Uterus (tissue), 3 donors: ENCODE measurements at regions not wholly inside any gene's neighbourhood (a gene's known extent, or its start where the extent isn't known, plus 50 kb on each side); places are given as distances from the start of the nearest gene placed in this dataset.

ENCODE experiments used
- DNase-seq, 2 donors: peaks; one replicate each; pipeline ENCODE4 v3.0.0-alpha.2; 2019 to 2020
- H3K27ac ChIP-seq, 2 donors: fragments of 200-600 bp; sonication (generic); 1 replicate in 1 of 2; 2 replicates in 1 of 2; pipeline ENCODE4 v1.5.1; 2016 to 2018
- H3K27me3 ChIP-seq, 2 donors: fragments of 200-600 bp; sonication (generic); one replicate each; pipeline ENCODE4 v1.5.1; 2018 to 2019; ENCODE audit warnings: control low read depth in 1 of 2
- H3K36me3 ChIP-seq, 2 donors: fragments of 200-600 bp; sonication (generic); one replicate each; pipeline ENCODE4 v1.5.1; 2019; ENCODE audit warnings: control low read depth in 1 of 2
- H3K4me1 ChIP-seq, 2 donors: fragments of 200-600 bp; sonication (generic); one replicate each; pipeline ENCODE4 v1.5.1; 2018 to 2019; ENCODE audit warnings: control low read depth in 1 of 2
- H3K4me3 ChIP-seq, 2 donors: fragments of 200-600 bp; sonication (generic); 1 replicate in 1 of 2; 2 replicates in 1 of 2; pipeline ENCODE4 v1.5.1; 2018 to 2019; ENCODE audit warnings: mild to moderate bottlenecking in 1 of 2
- H3K9me3 ChIP-seq, 2 donors: fragments of 200-600 bp; sonication (generic); one replicate each; pipeline ENCODE4 v1.5.1; 2019; ENCODE audit warnings: control low read depth in 1 of 2
- CTCF ChIP-seq, 4 experiments: fragments of 200-600 bp in 2 of 4; fragments of 450-650 bp in 2 of 4; sonication (generic) in 2 of 4; IDR thresholded peaks; one replicate each; pipeline ENCODE4 v1.5.1; 2016 to 2019; ENCODE audit warnings: antibody characterized with exemption in 4 of 4, mild to moderate bottlenecking in 2 of 4, moderate library complexity in 1 of 4
- POLR2A ChIP-seq, 2 donors: fragments of 450-650 bp; IDR thresholded peaks; one replicate each; pipeline ENCODE4 v1.6.1; 2016; ENCODE audit warnings: antibody characterized with exemption in 2 of 2, mild to moderate bottlenecking in 1 of 2, moderate library complexity in 1 of 2
- intact Hi-C: fragments of 100-400 bp; cut with DNase I; formaldehyde crosslinking; loops from one replicate; pipeline ENCODE4 v1.15.1; 2023; ENCODE audit warnings: low total_unique reads
- donor health status: DM: yes; HTN: yes; CAD: no.

DNA sequence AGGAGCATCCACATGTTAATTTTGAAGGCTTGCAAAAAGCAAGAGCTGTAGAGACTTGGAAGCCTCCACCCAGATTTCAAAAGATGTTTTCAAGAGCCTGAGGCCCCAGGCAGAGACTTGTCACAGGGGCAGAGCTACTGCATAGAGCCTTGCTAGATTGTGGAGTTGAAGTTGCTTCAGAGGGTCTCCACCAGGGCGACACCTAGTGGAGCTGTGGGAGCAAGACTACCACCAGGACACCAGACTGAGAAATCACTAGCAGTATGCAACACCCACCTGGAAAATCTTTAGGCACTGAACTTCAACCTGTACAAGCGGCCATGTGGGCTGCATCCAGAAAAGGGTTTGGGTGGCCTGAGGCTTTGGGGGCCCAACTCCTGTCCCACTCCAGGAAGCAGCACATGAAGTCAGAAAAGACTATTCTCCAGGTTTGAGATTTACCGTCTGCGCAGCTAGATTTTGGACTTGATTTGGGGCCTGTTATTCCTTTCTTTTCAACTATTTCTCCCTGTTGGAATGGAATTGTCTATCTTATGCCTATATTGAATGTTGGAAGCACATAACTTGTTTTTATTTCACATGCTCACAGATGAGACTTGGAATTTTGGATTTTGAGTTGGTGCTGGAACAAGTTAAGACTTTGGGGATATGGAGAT, 508.6 kb downstream of the FLRT2 start:
- Histone ChIP-seq H3K4me3 (no peak overlapping the region), H3K4me1 (no peaks in the 10 kb centered on the region), H3K27me3 (no peaks in the 10 kb centered on the region), H3K36me3 (no peaks in the 10 kb centered on the region), H3K27ac (no peak overlapping the region), H3K9me3 (no peaks in the 10 kb centered on the region)
- peak in 2 of 4 experiments; percentile 7 to 8 for TF ChIP-seq CTCF (IDR thresholded peaks at IDR 0.05)
- no peak for TF ChIP-seq POLR2A (IDR thresholded peaks at IDR 0.05)
- DNase-seq: no peak
- intact Hi-C loops: no loop called here

- H3K27ac ChIP-seq: no peak overlapping the region
- intact Hi-C loops: no loop called here
- no peaks in the 10 kb centered on the region for H3K4me1 ChIP-seq
- no peak overlapping the region for H3K4me3 ChIP-seq
- DNase-seq: no peak
- no peaks in the 10 kb centered on the region for H3K9me3 ChIP-seq
- no peaks in the 10 kb centered on the region for H3K36me3 ChIP-seq
- TF ChIP-seq POLR2A (IDR thresholded peaks at IDR 0.05) (no peak), CTCF (IDR thresholded peaks at IDR 0.05) (no peak)
- no peaks in the 10 kb centered on the region for H3K27me3 ChIP-seq
These were observed 505.9 kb downstream of the FLRT2 start for GRCh38 chr14:86035882-86036281.

DNA sequence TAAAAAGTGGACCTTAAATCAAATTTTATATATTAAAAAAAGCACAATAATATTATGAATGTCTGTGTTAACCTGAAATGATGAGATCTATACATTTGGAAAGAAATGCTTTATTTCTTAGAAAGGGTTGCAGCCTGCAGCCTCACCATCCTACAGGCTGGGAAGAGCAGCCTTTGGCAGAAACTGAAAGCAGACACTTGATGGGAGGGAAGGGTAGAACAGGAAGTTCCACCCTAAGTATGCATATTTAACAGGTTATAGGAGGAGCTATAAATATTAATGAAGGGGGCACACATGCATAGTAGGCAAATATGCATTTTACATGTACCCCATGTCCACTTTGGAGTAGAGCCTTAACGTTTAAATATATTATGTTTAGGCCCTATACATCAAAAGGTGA, 498.0 kb downstream of the FLRT2 start:
- Histone ChIP-seq H3K4me1 (no peaks in the 10 kb centered on the region), H3K27me3 (no peaks in the 10 kb centered on the region), H3K27ac (no peak overlapping the region), H3K36me3 (no peaks in the 10 kb centered on the region), H3K4me3 (no peak overlapping the region), H3K9me3 (no peaks in the 10 kb centered on the region)
- no peak for DNase-seq
- intact Hi-C loops: no loop called here
- no peak for TF ChIP-seq CTCF (IDR thresholded peaks at IDR 0.05)
- TF ChIP-seq POLR2A (IDR thresholded peaks at IDR 0.05): no peak

DNA sequence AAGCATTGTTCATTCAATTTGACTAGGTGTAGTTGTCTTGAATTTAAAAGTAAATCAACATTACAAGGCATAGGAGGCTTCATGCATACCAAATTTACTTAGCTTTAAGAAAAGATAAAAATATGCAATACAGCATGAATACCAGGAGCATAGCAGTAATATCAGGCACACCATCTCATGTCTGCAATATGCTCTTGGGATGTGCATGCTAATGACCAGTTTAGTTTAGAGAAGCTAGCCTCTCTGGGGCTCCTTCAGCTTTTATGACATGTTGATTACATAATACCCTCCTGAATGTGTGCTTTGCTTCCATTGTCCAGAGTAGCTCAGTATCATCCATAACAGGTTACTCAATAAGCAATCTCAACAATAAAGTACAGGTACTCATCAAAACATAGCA, 497.2 kb downstream of the FLRT2 start:
- intact Hi-C loops: no loop called here

More for the DNA sequence above, 497.2 kb downstream of the FLRT2 start:
- H3K4me3 ChIP-seq: no peak overlapping the region
- H3K27me3 ChIP-seq: no peaks in the 10 kb centered on the region
- H3K27ac ChIP-seq: no peak overlapping the region
- TF ChIP-seq POLR2A (IDR thresholded peaks at IDR 0.05) (no peak), CTCF (IDR thresholded peaks at IDR 0.05) (no peak)
- no peak for DNase-seq
- H3K9me3 ChIP-seq: no peaks in the 10 kb centered on the region
- no peaks in the 10 kb centered on the region for H3K36me3 ChIP-seq
- H3K4me1 ChIP-seq: no peaks in the 10 kb centered on the region
